Panc1 (cell line): ENCODE measurements at regions not wholly inside any gene's neighbourhood (a gene's known extent, or its start where the extent isn't known, plus 50 kb on each side); places are given as distances from the start of the nearest gene placed in this dataset.

ENCODE experiments used
- ATAC-seq: fragments of 200-7000 bp; cut with Tn5 transposase; 2 replicates; pipeline ENCODE4 v1.9.1; 2020; ENCODE audit warnings: mild to moderate bottlenecking, moderate library complexity
- BruUV-seq: library from RNA; stranded (reverse); fragments of 400-500 nt; replicated peaks from 2 replicates; lab custom pipeline; 2021; lab: Mats Ljungman, UMichigan
- CTCF ChIA-PET: fragments of 300-600 bp; sonication (Branson Sonifier 250); formaldehyde crosslinking; loops from one replicate; lab custom pipeline; 2022; ENCODE audit warnings: antibody characterized with exemption; lab: Charles Lee
- POLR2A ChIA-PET: fragments of 300-600 bp; sonication (Branson Sonifier 250); formaldehyde crosslinking; loops from one replicate; lab custom pipeline; 2022; ENCODE audit warnings: antibody characterized with exemption; lab: Charles Lee
- DNase-seq: peaks from one replicate; pipeline ENCODE4 v3.0.0-alpha.2; 2010; ENCODE audit warnings: low read depth, low spot score
- H3K27ac ChIP-seq: 2 replicates; pipeline ENCODE4 v1.5.1; 2011; ENCODE audit warnings: mild to moderate bottlenecking, low read length, inconsistent platforms
- H3K27me3 ChIP-seq: fragments of 200-500 bp; sonication (Bioruptor generic); 2 replicates; pipeline ENCODE4 v1.6.0; 2014; ENCODE audit warnings: low read length, inconsistent platforms; ENCODE audit not compliant: control insufficient read depth, insufficient read depth
- H3K36me3 ChIP-seq: fragments of 200-500 bp; sonication (Bioruptor generic); 2 replicates; pipeline ENCODE4 v1.5.1; 2014; ENCODE audit warnings: inconsistent platforms, mild to moderate bottlenecking, low read length, moderate library complexity; ENCODE audit not compliant: control insufficient read depth, insufficient read depth
- H3K4me1 ChIP-seq: 2 replicates; pipeline ENCODE4 v1.5.1; 2011; ENCODE audit warnings: inconsistent platforms, mild to moderate bottlenecking, low read length, moderate library complexity; ENCODE audit not compliant: control insufficient read depth, insufficient read depth
- H3K4me3 ChIP-seq, 2 experiments: 2 replicates each; pipeline ENCODE4 v1.5.1; 2011 to 2012; ENCODE audit warnings: low read depth in 2 of 2, low read length in 2 of 2, mild to moderate bottlenecking in 2 of 2, inconsistent platforms in 1 of 2, moderate library complexity in 1 of 2
- H3K9me3 ChIP-seq: fragments of 200-500 bp; sonication (Bioruptor generic); 2 replicates; pipeline ENCODE4 v1.5.1; 2014; ENCODE audit warnings: low read depth, mild to moderate bottlenecking, inconsistent platforms, low read length, moderate library complexity; ENCODE audit not compliant: control insufficient read depth, insufficient read depth
- POLR2AphosphoS5 ChIP-seq: IDR thresholded peaks from 2 replicates; pipeline ENCODE4 v1.6.1; 2012; ENCODE audit warnings: mild to moderate bottlenecking, low read depth, low read length, moderate library complexity
- SIN3A ChIP-seq: IDR thresholded peaks from 2 replicates; pipeline ENCODE4 v1.6.1; 2012; ENCODE audit warnings: low read depth, mild to moderate bottlenecking, low read length, moderate library complexity, borderline replicate concordance; ENCODE audit not compliant: insufficient read depth
- TCF7L2 ChIP-seq: IDR thresholded peaks from 2 replicates; pipeline ENCODE4 v1.6.1; 2011; ENCODE audit warnings: mild to moderate bottlenecking, low read depth, low read length, inconsistent platforms
- in situ Hi-C: cut with HindIII; loops from 2 replicates; pipeline ENCODE4 v1.10.0; 2016; ENCODE audit warnings: low sequenced_read_pairs, low pct_unique_long_range_greater_than_20kb
- intact Hi-C: fragments of 100-400 bp; cut with micrococcal nuclease; formaldehyde crosslinking; loops from one replicate; pipeline ENCODE4 v1.10.0; 2022; ENCODE audit not compliant: unreplicated experiment
- TF ChIP-seq, protein P1 (sequence below): fragments of 450-650 bp; IDR thresholded peaks from 2 replicates; pipeline ENCODE4 v1.5.1; 2017; ENCODE audit warnings: mild to moderate bottlenecking
- TF ChIP-seq, protein P2 (sequence below), 2 experiments: IDR thresholded peaks; 2 replicates each; pipeline ENCODE4 v1.6.1; 2011 to 2012; ENCODE audit warnings: low read depth in 2 of 2, control low read depth in 1 of 2, low read length in 1 of 2, mild to moderate bottlenecking in 1 of 2, moderate library complexity in 1 of 2; ENCODE audit not compliant: insufficient read depth in 1 of 2

DNA sequence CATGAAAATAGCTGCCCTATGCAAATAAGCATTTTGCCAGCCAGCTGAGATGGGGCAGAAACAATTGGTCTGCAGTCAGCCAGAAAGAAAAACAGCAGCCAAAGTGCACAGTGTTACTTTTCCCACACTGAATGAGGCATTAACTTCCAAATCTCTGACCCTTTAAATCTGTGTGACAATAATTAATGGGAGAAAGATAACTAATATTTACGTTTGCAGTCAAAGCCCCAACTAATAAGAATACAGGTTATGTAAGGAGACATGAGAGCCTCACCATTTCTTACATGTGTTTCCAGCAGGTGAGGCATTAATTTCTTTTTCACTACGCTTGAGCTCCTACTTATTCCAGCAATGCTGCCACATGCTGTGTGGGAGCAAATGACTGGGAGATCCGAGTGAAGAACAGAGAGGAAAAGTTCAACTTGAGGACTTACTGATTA lies 339.0 kb downstream of the SATB2 start:
- Histone ChIP-seq H3K27me3 (no peaks in the 10 kb centered on the region; the same call in 1 of the 2 replicates), H3K4me3 (no peak overlapping the region), H3K36me3 (no peaks in the 10 kb centered on the region), H3K4me1 (no peaks in the 10 kb centered on the region), H3K27ac (no peak overlapping the region), H3K9me3 (no peaks in the 10 kb centered on the region)
- in situ Hi-C loops (no loop called here), intact Hi-C loops (no loop called here)
- no peak for ATAC-seq
- no peak for DNase-seq
- no peak for TF ChIP-seq TCF7L2
- TF ChIP-seq, protein P1, sequence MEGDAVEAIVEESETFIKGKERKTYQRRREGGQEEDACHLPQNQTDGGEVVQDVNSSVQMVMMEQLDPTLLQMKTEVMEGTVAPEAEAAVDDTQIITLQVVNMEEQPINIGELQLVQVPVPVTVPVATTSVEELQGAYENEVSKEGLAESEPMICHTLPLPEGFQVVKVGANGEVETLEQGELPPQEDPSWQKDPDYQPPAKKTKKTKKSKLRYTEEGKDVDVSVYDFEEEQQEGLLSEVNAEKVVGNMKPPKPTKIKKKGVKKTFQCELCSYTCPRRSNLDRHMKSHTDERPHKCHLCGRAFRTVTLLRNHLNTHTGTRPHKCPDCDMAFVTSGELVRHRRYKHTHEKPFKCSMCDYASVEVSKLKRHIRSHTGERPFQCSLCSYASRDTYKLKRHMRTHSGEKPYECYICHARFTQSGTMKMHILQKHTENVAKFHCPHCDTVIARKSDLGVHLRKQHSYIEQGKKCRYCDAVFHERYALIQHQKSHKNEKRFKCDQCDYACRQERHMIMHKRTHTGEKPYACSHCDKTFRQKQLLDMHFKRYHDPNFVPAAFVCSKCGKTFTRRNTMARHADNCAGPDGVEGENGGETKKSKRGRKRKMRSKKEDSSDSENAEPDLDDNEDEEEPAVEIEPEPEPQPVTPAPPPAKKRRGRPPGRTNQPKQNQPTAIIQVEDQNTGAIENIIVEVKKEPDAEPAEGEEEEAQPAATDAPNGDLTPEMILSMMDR: no peak
- TF ChIP-seq SIN3A: no peak
- TF ChIP-seq, protein P2, sequence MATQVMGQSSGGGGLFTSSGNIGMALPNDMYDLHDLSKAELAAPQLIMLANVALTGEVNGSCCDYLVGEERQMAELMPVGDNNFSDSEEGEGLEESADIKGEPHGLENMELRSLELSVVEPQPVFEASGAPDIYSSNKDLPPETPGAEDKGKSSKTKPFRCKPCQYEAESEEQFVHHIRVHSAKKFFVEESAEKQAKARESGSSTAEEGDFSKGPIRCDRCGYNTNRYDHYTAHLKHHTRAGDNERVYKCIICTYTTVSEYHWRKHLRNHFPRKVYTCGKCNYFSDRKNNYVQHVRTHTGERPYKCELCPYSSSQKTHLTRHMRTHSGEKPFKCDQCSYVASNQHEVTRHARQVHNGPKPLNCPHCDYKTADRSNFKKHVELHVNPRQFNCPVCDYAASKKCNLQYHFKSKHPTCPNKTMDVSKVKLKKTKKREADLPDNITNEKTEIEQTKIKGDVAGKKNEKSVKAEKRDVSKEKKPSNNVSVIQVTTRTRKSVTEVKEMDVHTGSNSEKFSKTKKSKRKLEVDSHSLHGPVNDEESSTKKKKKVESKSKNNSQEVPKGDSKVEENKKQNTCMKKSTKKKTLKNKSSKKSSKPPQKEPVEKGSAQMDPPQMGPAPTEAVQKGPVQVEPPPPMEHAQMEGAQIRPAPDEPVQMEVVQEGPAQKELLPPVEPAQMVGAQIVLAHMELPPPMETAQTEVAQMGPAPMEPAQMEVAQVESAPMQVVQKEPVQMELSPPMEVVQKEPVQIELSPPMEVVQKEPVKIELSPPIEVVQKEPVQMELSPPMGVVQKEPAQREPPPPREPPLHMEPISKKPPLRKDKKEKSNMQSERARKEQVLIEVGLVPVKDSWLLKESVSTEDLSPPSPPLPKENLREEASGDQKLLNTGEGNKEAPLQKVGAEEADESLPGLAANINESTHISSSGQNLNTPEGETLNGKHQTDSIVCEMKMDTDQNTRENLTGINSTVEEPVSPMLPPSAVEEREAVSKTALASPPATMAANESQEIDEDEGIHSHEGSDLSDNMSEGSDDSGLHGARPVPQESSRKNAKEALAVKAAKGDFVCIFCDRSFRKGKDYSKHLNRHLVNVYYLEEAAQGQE (IDR thresholded peaks at IDR 0.05; ENCODE audit: insufficient read depth in 1 of 2, low read depth in 2 of 2, low read length in 1 of 2): no peak
- TF ChIP-seq POLR2AphosphoS5: no peak
- BruUV-seq: no TSS peak
- CTCF ChIA-PET: no interaction called here
- POLR2A ChIA-PET: no interaction called here

DNA sequence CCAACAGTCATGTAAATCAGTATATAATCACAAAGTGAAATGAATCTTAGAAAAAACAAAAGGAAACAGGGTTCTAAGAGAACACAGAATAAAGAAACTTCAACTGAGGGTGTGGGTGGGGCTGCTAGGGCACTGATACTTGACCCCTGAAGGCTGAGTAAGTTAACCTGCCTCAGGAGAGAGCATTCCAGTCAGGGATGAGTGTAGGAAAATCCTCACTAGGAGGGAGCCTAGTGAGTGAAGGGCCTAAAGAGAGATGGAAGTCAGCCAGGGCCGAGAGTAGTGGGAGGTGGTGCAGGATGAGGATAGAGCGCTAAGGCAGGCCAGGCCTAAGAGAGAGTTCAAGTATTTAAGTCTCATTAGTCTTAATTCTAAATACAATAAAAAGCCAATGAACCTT lies 342.6 kb downstream of the SATB2 start:
- in situ Hi-C loops: no loop called here
- ChIA-PET CTCF (no interaction called here), POLR2A (no interaction called here)
- ATAC-seq (no peak), DNase-seq (no peak)
- H3K27me3 ChIP-seq: no peaks in the 10 kb centered on the region
- H3K9me3 ChIP-seq: no peaks in the 10 kb centered on the region
- H3K36me3 ChIP-seq: no peaks in the 10 kb centered on the region
- intact Hi-C loops: no loop called here
- no TSS peak for BruUV-seq
- TF ChIP-seq, protein P1: no peak
- TF ChIP-seq POLR2AphosphoS5 (no peak), TCF7L2 (no peak), SIN3A (no peak)
- TF ChIP-seq, protein P2 (IDR thresholded peaks at IDR 0.05; ENCODE audit: insufficient read depth in 1 of 2, low read depth in 2 of 2, low read length in 1 of 2): no peak
- no peak overlapping the region for H3K4me3 ChIP-seq
- H3K4me1 ChIP-seq: no peaks in the 10 kb centered on the region
- H3K27ac ChIP-seq: no peak overlapping the region
